ENCODE measurements at regions not wholly inside any gene's neighbourhood (a gene's known extent, or its start where the extent isn't known, plus 50 kb on each side); places are given as distances from the start of the nearest gene placed in this dataset.

- H3K27ac ChIP-seq (ENCODE audit: low read length), result no peak overlapping the region
- H3K9me3 ChIP-seq (ENCODE audit: control insufficient read depth, insufficient read depth, low read depth, low read length), result no peaks in the 10 kb centered on the region
- BruUV-seq (replicated peaks), result no TSS peak
- H3K27me3 ChIP-seq (ENCODE audit: control insufficient read depth, insufficient read depth, low read length), result no peaks in the 10 kb centered on the region
- ChIA-PET CTCF (interaction anchor here (0.6 kb wide), 1 partner anchor 61 kb away, joined by 3 read pairs; no protein-coding TSS in a partner anchor), POLR2A (no interaction called here)
- H3K4me3 ChIP-seq (ENCODE audit: low read depth in 2 of 2, low read length in 2 of 2), result no peak overlapping the region
- TF ChIP-seq TCF7L2 (IDR thresholded peaks at IDR 0.05; ENCODE audit: low read depth, low read length) (no peak), REST (IDR thresholded peaks at IDR 0.05; ENCODE audit: insufficient read depth in 1 of 2, low read depth in 2 of 2, low read length in 1 of 2) (no peak), SIN3A (IDR thresholded peaks at IDR 0.05; ENCODE audit: borderline replicate concordance, insufficient read depth, low read depth, low read length) (no peak), POLR2AphosphoS5 (IDR thresholded peaks at IDR 0.05; ENCODE audit: low read depth, low read length) (no peak)
- TF ChIP-seq, protein P1, sequence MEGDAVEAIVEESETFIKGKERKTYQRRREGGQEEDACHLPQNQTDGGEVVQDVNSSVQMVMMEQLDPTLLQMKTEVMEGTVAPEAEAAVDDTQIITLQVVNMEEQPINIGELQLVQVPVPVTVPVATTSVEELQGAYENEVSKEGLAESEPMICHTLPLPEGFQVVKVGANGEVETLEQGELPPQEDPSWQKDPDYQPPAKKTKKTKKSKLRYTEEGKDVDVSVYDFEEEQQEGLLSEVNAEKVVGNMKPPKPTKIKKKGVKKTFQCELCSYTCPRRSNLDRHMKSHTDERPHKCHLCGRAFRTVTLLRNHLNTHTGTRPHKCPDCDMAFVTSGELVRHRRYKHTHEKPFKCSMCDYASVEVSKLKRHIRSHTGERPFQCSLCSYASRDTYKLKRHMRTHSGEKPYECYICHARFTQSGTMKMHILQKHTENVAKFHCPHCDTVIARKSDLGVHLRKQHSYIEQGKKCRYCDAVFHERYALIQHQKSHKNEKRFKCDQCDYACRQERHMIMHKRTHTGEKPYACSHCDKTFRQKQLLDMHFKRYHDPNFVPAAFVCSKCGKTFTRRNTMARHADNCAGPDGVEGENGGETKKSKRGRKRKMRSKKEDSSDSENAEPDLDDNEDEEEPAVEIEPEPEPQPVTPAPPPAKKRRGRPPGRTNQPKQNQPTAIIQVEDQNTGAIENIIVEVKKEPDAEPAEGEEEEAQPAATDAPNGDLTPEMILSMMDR (IDR thresholded peaks at IDR 0.05), result no peak
- ATAC-seq (no peak), DNase-seq (ENCODE audit: low read depth, low spot score) (no peak)
- H3K36me3 ChIP-seq (ENCODE audit: control insufficient read depth, insufficient read depth, low read length), result no peaks in the 10 kb centered on the region
- no peaks in the 10 kb centered on the region for H3K4me1 ChIP-seq (ENCODE audit: control insufficient read depth, insufficient read depth, low read length)
- intact Hi-C loops (cut with micrococcal nuclease; ENCODE audit: unreplicated experiment) (no loop called here), in situ Hi-C loops (cut with HindIII; ENCODE audit: low pct_unique_long_range_greater_than_20kb, low sequenced_read_pairs) (no loop called here)
These were observed 571.0 kb downstream of the PYDC2 start for GRCh38 chr3:192031941-192032340.

DNA sequence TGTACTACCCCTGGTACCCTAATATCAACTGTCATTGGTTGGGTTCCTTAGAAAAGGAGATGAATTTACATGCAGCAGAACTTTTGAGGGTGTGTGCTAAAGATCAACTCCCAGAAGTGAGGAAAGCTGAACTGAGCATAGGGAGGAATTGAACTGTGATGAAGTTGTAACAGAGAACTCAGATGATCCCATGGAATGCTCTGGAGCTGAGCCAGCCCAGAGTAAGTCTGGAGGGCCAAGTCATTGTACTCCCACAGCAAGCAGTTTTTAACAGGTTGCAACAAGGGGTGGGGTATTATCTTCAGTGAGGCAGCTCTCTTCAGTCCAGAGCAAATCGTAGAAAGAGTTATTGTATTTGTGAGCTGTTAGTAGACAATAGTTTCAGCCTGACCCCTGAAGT, 572.3 kb downstream of the PYDC2 start:
- intact Hi-C loops (cut with micrococcal nuclease; ENCODE audit: unreplicated experiment) (no loop called here), in situ Hi-C loops (cut with HindIII; ENCODE audit: low pct_unique_long_range_greater_than_20kb, low sequenced_read_pairs) (no loop called here)
- Histone ChIP-seq H3K27me3 (ENCODE audit: control insufficient read depth, insufficient read depth, low read length) (no peaks in the 10 kb centered on the region), H3K4me1 (ENCODE audit: control insufficient read depth, insufficient read depth, low read length) (no peaks in the 10 kb centered on the region), H3K36me3 (ENCODE audit: control insufficient read depth, insufficient read depth, low read length) (no peaks in the 10 kb centered on the region), H3K4me3 (ENCODE audit: low read depth in 2 of 2, low read length in 2 of 2) (no peak overlapping the region), H3K27ac (ENCODE audit: low read length) (no peak overlapping the region), H3K9me3 (ENCODE audit: control insufficient read depth, insufficient read depth, low read depth, low read length) (no peaks in the 10 kb centered on the region)
- ChIA-PET POLR2A (no interaction called here), CTCF (no interaction called here)
- TF ChIP-seq SIN3A (IDR thresholded peaks at IDR 0.05; ENCODE audit: borderline replicate concordance, insufficient read depth, low read depth, low read length) (no peak), POLR2AphosphoS5 (IDR thresholded peaks at IDR 0.05; ENCODE audit: low read depth, low read length) (no peak), REST (IDR thresholded peaks at IDR 0.05; ENCODE audit: insufficient read depth in 1 of 2, low read depth in 2 of 2, low read length in 1 of 2) (no peak), TCF7L2 (IDR thresholded peaks at IDR 0.05; ENCODE audit: low read depth, low read length) (no peak)
- TF ChIP-seq, protein P1 (IDR thresholded peaks at IDR 0.05), result no peak
- no peak for ATAC-seq
- no peak for DNase-seq (ENCODE audit: low read depth, low spot score)
- no TSS peak for BruUV-seq (replicated peaks)

All from Panc1 (cell line).